B cell (primary cell): ENCODE measurements at regions not wholly inside any gene's neighbourhood (a gene's known extent, or its start where the extent isn't known, plus 50 kb on each side); places are given as distances from the start of the nearest gene placed in this dataset.

ENCODE experiments used
- ATAC-seq: fragments of 200-7000 bp; cut with Tn5 transposase; one replicate; pipeline ENCODE4 v1.10.0; 2021; ENCODE audit warnings: low read depth, mild to moderate bottlenecking, moderate number of reproducible peaks, moderate library complexity
- CTCF ChIA-PET: fragments of 350-600 bp; sonication (Branson Sonifier 250); formaldehyde crosslinking; loops from one replicate; lab custom pipeline; 2021; ENCODE audit warnings: antibody characterized with exemption, inconsistent platforms; lab: Charles Lee
- POLR2A ChIA-PET: fragments of 350-600 bp; sonication (Branson Sonifier 250); formaldehyde crosslinking; loops from one replicate; lab custom pipeline; 2021; ENCODE audit warnings: antibody characterized with exemption; lab: Charles Lee
- DNase-seq: peaks from one replicate; pipeline ENCODE4 v3.0.0; 2013
- H2AFZ ChIP-seq: 2 replicates; pipeline ENCODE4 v1.6.1; 2012; ENCODE audit warnings: mild to moderate bottlenecking, low read depth, low read length; ENCODE audit not compliant: insufficient read depth, poor library complexity, severe bottlenecking
- H3K27ac ChIP-seq, 2 donors: 1 replicate in 1 of 2; 2 replicates in 1 of 2; pipeline ENCODE4 v1.5.1; 2012 to 2013; ENCODE audit warnings: low read length in 2 of 2, mild to moderate bottlenecking in 2 of 2, moderate library complexity in 1 of 2
- H3K27me3 ChIP-seq, 4 experiments: fragments of 200-600 bp in 1 of 4; sonication (generic) in 1 of 4; replicated peaks in 1 of 4; 1 replicate in 2 of 4; 2 replicates in 2 of 4; pipeline versions ENCODE4 v1.6.1 to v1.7.0; 2013 to 2016; ENCODE audit warnings: low read length in 3 of 4, mild to moderate bottlenecking in 2 of 4, mixed read lengths in 1 of 4, moderate library complexity in 1 of 4; ENCODE audit not compliant: insufficient read depth in 4 of 4, control insufficient read depth in 3 of 4; ENCODE audit errors: control extremely low read depth in 1 of 4
- H3K36me3 ChIP-seq, 2 experiments: replicated peaks in 1 of 2; 1 replicate in 1 of 2; 2 replicates in 1 of 2; pipeline versions ENCODE4 v1.6.1 to v1.7.1; 2013; ENCODE audit warnings: low read length in 1 of 2; ENCODE audit not compliant: insufficient read depth in 2 of 2, control insufficient read depth in 1 of 2; ENCODE audit errors: control extremely low read depth in 1 of 2, extremely low read depth in 1 of 2
- H3K4me1 ChIP-seq, 2 donors: fragments of 200-600 bp in 1 of 2; sonication (generic) in 1 of 2; 1 replicate in 1 of 2; 2 replicates in 1 of 2; pipeline versions ENCODE4 v1.5.1 to v1.6.1; 2013 to 2017; ENCODE audit warnings: low read length in 2 of 2; ENCODE audit not compliant: control insufficient read depth in 2 of 2, insufficient read depth in 2 of 2
- H3K4me2 ChIP-seq: replicated peaks from 2 replicates; pipeline ENCODE3; 2012; ENCODE audit warnings: mild to moderate bottlenecking, low read depth, low read length; ENCODE audit not compliant: poor library complexity, severe bottlenecking
- H3K4me3 ChIP-seq, 5 experiments: fragments of 200-600 bp in 1 of 5; sonication (generic) in 1 of 5; 1 replicate in 3 of 5; 2 replicates in 2 of 5; pipeline versions ENCODE4 v1.5.1 to v1.7.0; 2011 to 2016; ENCODE audit warnings: low read length in 4 of 5, mild to moderate bottlenecking in 4 of 5, low read depth in 2 of 5, control low read depth in 1 of 5, moderate library complexity in 1 of 5; ENCODE audit not compliant: insufficient read depth in 1 of 5; ENCODE audit errors: control extremely low read depth in 1 of 5, extremely low read depth in 1 of 5
- H3K79me2 ChIP-seq: fragments of 200-600 bp; sonication (generic); one replicate; pipeline ENCODE4 v1.6.0; 2016; ENCODE audit warnings: low read length; ENCODE audit not compliant: control insufficient read depth, insufficient read depth
- H3K9ac ChIP-seq: fragments of 200-600 bp; sonication (generic); 2 replicates; pipeline ENCODE4 v1.6.1; 2017; ENCODE audit warnings: mild to moderate bottlenecking, low read length, moderate library complexity
- H3K9me3 ChIP-seq, 3 donors: one replicate each; pipeline versions ENCODE4 v1.6.1 to v1.7.1; 2013; ENCODE audit warnings: low read length in 2 of 3; ENCODE audit not compliant: control insufficient read depth in 2 of 3, insufficient read depth in 1 of 3; ENCODE audit errors: control extremely low read depth in 1 of 3
- H4K20me1 ChIP-seq: 2 replicates; pipeline ENCODE4 v1.6.0; 2012; ENCODE audit warnings: mild to moderate bottlenecking, low read length; ENCODE audit not compliant: insufficient read depth, control insufficient read depth, poor library complexity, severe bottlenecking
- H3K27ac Mint-ChIP-seq: one replicate; pipeline ENCODE4 v1.8.0; 2021; ENCODE audit warnings: mixed read lengths
- H3K27me3 Mint-ChIP-seq: one replicate; pipeline ENCODE4 v1.8.0; 2021; ENCODE audit warnings: mixed read lengths
- H3K4me1 Mint-ChIP-seq: one replicate; pipeline ENCODE4 v1.8.0; 2021; ENCODE audit warnings: mixed read lengths
- H3K4me3 Mint-ChIP-seq: one replicate; pipeline ENCODE4 v1.8.0; 2021; ENCODE audit warnings: mixed read lengths
- H3K9me3 Mint-ChIP-seq: one replicate; pipeline ENCODE4 v1.8.0; 2022; ENCODE audit warnings: mixed read lengths; ENCODE audit not compliant: insufficient read depth
- EZH2 ChIP-seq: IDR thresholded peaks from 2 replicates; pipeline ENCODE4 v1.6.1; 2012; ENCODE audit warnings: borderline replicate concordance, low read depth, mild to moderate bottlenecking, moderate library complexity, low read length; ENCODE audit not compliant: insufficient read depth, poor library complexity, severe bottlenecking
- WGBS: methylation state at CpG from one replicate; pipeline ENCODE4 v1.1.5; 2013; ENCODE audit warnings: missing lambda C conversion rate; ENCODE audit not compliant: insufficient coverage; 5-methylcytosine and 5-hydroxymethylcytosine counted together
- intact Hi-C: fragments of 100-400 bp; cut with micrococcal nuclease; formaldehyde crosslinking; loops from one replicate; pipeline ENCODE4 v1.10.0; 2022
- TF ChIP-seq, protein P1 (sequence below): fragments of 200-600 bp; IDR thresholded peaks from one replicate; pipeline ENCODE4 v1.8.0; 2022; ENCODE audit warnings: antibody characterized with exemption, mild to moderate bottlenecking

DNA sequence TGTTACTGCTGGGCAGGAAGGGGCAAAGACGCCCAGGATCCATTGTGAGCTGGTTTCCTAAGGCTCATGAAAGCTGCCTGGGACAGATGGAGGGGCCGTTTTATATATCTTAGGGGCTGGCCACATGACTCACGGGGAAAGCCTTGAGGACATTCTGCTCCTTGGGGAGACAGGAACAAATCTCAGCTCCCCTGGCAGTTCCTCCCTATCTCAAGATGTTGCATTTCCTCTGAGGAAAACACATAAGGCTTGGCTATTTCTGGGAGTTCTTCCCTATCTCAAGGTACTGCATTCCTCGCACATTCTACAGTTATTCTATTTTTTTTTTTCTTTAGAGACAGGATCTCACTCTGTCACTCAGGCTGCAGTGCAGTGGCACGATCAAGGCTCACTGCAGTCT lies 804.6 kb upstream of the TENM3 start:
- ChIA-PET POLR2A (no interaction called here), CTCF (no interaction called here)
- Histone ChIP-seq H3K9ac (no peak overlapping the region), H3K27ac (no peak overlapping the region), H3K79me2 (no peaks in the 10 kb centered on the region), H3K4me3 (no peak overlapping the region), H4K20me1 (no peaks in the 10 kb centered on the region), H3K36me3 (no peaks in the 10 kb centered on the region), H3K9me3 (no peaks in the 10 kb centered on the region), H3K4me1 (no peaks in the 10 kb centered on the region), H2AFZ (no peak overlapping the region), H3K27me3 (no peaks in the 10 kb centered on the region), H3K4me2 (no peak overlapping the region)
- 54% methylated on average over 4 of the region's 5 CpGs for WGBS
- Mint-ChIP-seq H3K27ac (no peak overlapping the region), H3K9me3 (peaks cover 2% of the 10 kb centered on the region), H3K4me1 (no peaks in the 10 kb centered on the region), H3K4me3 (no peak overlapping the region), H3K27me3 (no peaks in the 10 kb centered on the region)
- TF ChIP-seq, protein P1, sequence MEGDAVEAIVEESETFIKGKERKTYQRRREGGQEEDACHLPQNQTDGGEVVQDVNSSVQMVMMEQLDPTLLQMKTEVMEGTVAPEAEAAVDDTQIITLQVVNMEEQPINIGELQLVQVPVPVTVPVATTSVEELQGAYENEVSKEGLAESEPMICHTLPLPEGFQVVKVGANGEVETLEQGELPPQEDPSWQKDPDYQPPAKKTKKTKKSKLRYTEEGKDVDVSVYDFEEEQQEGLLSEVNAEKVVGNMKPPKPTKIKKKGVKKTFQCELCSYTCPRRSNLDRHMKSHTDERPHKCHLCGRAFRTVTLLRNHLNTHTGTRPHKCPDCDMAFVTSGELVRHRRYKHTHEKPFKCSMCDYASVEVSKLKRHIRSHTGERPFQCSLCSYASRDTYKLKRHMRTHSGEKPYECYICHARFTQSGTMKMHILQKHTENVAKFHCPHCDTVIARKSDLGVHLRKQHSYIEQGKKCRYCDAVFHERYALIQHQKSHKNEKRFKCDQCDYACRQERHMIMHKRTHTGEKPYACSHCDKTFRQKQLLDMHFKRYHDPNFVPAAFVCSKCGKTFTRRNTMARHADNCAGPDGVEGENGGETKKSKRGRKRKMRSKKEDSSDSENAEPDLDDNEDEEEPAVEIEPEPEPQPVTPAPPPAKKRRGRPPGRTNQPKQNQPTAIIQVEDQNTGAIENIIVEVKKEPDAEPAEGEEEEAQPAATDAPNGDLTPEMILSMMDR, result no peak
- TF ChIP-seq EZH2, result no peak
- DNase-seq, result no peak
- intact Hi-C loops, result no loop called here
- ATAC-seq, result no peak

DNA sequence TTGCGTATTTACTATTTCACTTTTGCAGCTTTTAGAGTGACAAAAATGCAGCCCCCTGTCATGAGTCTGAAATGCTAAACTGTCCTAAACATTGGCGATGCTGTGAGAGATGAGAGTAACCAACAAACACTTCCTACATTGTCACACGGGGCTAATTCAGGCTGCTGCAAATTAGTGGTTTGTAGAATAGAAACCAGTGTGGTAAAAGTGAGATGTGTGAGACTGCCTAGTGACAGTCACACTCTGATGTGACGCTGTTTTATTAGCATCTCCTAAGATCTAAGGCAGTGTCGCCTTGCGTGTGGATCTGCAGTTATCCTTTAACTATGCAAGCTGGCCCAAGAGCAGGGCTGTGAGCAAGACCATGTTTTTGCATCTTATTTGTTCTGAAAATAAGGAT lies 800.2 kb upstream of the TENM3 start:
- Histone ChIP-seq H2AFZ (no peak overlapping the region), H3K4me1 (no peaks in the 10 kb centered on the region), H3K9me3 (no peaks in the 10 kb centered on the region), H3K9ac (no peak overlapping the region), H3K4me3 (no peak overlapping the region), H3K27ac (no peak overlapping the region), H3K79me2 (no peaks in the 10 kb centered on the region), H3K36me3 (no peaks in the 10 kb centered on the region), H3K27me3 (no peaks in the 10 kb centered on the region), H4K20me1 (no peaks in the 10 kb centered on the region), H3K4me2 (no peak overlapping the region)
- 77% methylated on average over 3 of the region's 6 CpGs for WGBS
- H3K4me1 Mint-ChIP-seq, result no peaks in the 10 kb centered on the region
- ChIA-PET CTCF (no interaction called here), POLR2A (no interaction called here)
- DNase-seq (no peak), ATAC-seq (no peak)
- no peaks in the 10 kb centered on the region for H3K27me3 Mint-ChIP-seq
- no peak overlapping the region for H3K27ac Mint-ChIP-seq
- intact Hi-C loops, result no loop called here
- TF ChIP-seq EZH2, result no peak
- TF ChIP-seq, protein P1, result no peak
- H3K9me3 Mint-ChIP-seq, result no peaks in the 10 kb centered on the region
- H3K4me3 Mint-ChIP-seq, result no peak overlapping the region
